NT2/D1 (cell line): ENCODE measurements at regions not wholly inside any gene's neighbourhood (a gene's known extent, or its start where the extent isn't known, plus 50 kb on each side); places are given as distances from the start of the nearest gene placed in this dataset.

Source experiments
- YY1 ChIP-seq: IDR thresholded peaks from 2 replicates; pipeline ENCODE4 v1.6.1; 2011; ENCODE audit not compliant: insufficient read length, insufficient read depth
- ZNF274 ChIP-seq: IDR thresholded peaks from 2 replicates; pipeline ENCODE4 v1.6.1; 2011; ENCODE audit warnings: mild to moderate bottlenecking, low read depth, low read length

DNA sequence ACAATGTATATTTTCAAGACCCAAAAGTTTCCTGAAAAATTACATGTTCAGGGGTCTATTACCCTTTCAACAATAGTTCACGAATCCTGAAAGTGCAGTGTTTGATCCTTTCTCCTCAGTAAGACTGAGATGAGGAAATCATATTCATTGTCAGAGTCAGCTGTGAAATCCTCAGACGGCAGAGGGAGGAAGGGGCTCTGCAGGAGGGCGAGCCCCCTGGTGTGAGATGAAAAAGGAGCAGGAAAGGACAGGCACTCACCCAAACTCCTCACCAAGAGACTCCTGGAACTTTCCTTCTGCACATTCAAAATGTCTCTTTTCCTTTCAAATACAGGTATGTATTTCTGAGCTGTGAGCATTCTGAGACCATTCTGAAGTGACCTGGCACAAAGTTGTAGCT is 150.3 kb upstream of the HABP2 start:
- TF ChIP-seq YY1 = no peak
- no peak for TF ChIP-seq ZNF274
